ENCODE measurements at regions not wholly inside any gene's neighbourhood (a gene's known extent, or its start where the extent isn't known, plus 50 kb on each side); places are given as distances from the start of the nearest gene placed in this dataset.

GRCh38 chr2:149872638-149873150 is 285.1 kb upstream of the MMADHC start:
- no peak for DNase-seq (ENCODE audit: low spot score)
- TF ChIP-seq, protein P1, sequence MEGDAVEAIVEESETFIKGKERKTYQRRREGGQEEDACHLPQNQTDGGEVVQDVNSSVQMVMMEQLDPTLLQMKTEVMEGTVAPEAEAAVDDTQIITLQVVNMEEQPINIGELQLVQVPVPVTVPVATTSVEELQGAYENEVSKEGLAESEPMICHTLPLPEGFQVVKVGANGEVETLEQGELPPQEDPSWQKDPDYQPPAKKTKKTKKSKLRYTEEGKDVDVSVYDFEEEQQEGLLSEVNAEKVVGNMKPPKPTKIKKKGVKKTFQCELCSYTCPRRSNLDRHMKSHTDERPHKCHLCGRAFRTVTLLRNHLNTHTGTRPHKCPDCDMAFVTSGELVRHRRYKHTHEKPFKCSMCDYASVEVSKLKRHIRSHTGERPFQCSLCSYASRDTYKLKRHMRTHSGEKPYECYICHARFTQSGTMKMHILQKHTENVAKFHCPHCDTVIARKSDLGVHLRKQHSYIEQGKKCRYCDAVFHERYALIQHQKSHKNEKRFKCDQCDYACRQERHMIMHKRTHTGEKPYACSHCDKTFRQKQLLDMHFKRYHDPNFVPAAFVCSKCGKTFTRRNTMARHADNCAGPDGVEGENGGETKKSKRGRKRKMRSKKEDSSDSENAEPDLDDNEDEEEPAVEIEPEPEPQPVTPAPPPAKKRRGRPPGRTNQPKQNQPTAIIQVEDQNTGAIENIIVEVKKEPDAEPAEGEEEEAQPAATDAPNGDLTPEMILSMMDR (conservative IDR thresholded peaks at IDR 0.05; ENCODE audit: low read depth), result no peak
- ChIA-PET CTCF (no interaction called here), POLR2A (ENCODE audit: low non-redundant PET) (no interaction called here)
- no peak overlapping the region for H3K27ac ChIP-seq

- H3K27ac ChIP-seq, result no peak overlapping the region
- DNase-seq (ENCODE audit: low spot score), result no peak
- TF ChIP-seq, protein P1 (conservative IDR thresholded peaks at IDR 0.05; ENCODE audit: low read depth), result no peak
- ChIA-PET POLR2A (ENCODE audit: low non-redundant PET) (no interaction called here), CTCF (no interaction called here)
These were observed 284.5 kb upstream of the MMADHC start for GRCh38 chr2:149872041-149872440.

DNA sequence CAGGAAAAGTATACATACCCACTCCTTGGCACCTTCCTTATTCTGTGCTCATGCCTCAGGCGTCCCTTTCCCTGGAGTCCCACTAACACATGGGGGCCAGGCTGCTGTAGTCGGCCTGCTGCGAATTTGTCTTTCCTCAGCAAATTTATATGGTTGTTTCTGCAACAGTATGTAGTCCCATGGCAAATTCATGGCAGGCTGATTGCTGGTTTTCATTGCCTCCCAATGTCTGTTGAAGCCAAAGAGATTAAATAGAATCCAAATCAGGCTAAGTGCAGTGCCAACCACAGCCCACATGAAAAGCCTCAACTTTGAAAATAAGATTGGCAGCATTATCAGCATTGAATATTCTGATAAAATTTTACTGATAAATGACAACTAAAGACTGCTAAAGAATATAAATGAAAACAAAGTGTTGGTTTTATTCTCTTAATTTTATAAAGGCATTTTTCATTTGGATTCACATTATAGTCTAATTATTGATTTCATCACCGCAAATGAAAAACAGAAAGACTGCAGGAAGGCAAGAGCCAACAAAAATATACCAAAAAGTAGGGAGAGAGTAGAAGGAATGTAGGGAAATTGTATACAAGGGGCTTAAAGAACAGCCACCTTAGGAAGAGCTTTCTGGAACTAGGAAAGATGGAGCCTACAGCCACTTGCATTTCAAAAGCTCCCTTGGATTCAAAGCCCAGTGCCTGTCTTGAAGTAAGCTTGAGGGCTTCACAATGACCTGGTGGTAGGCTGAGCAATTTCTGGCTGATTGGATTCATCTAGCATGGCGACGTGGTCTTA is 283.7 kb upstream of the MMADHC start:
- TF ChIP-seq, protein P1 (conservative IDR thresholded peaks at IDR 0.05; ENCODE audit: low read depth), result no peak
- H3K27ac ChIP-seq, result no peak overlapping the region
- ChIA-PET POLR2A (ENCODE audit: low non-redundant PET) (no interaction called here), CTCF (no interaction called here)
- no peak for DNase-seq (ENCODE audit: low spot score)

DNA sequence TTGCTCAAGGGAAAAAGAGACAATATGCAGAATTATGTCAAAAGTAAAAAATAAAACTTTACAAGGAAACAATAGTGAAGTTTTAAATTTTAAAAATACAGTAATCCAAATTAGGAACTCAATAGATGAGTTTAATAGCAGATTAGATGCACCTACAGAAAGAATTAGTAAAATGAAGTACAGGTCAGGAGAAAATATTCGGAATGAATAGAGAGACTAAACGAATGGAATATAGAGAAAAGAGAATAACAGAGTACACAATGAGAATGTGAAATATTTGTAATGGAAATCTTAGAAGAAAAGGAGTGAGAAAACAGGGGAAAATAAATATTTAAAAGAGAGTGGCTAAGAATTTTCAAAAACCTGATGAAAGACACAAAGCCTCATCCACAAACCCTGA is 275.7 kb upstream of the MMADHC start:
- no peak for DNase-seq (ENCODE audit: low spot score)
- CTCF ChIA-PET, result no interaction called here
- H3K27ac ChIP-seq, result no peak overlapping the region
- POLR2A ChIA-PET (ENCODE audit: low non-redundant PET), result no interaction called here
- TF ChIP-seq, protein P1 (conservative IDR thresholded peaks at IDR 0.05; ENCODE audit: low read depth), result no peak

DNA sequence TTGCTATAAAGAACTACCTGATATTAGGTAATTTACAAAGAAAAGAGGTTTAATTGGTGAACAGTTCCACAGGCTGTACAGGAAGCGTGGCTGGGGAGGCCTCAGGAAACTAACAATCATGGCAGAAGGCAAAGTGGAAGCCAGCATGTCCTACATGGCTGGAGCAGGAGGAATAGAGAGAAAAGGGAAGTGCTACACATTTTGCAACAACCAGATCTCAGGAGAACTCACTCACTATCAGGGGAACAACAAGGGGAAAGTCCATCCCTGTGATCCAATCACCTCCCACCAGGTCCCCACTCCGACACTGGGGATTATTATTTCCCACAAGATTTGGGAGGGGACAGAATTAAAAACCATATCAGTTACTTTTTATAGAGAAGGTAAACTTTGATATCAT is 273.5 kb upstream of the MMADHC start:
- ChIA-PET POLR2A (ENCODE audit: low non-redundant PET) (no interaction called here), CTCF (no interaction called here)
- TF ChIP-seq, protein P1 (conservative IDR thresholded peaks at IDR 0.05; ENCODE audit: low read depth), result no peak

DNA sequence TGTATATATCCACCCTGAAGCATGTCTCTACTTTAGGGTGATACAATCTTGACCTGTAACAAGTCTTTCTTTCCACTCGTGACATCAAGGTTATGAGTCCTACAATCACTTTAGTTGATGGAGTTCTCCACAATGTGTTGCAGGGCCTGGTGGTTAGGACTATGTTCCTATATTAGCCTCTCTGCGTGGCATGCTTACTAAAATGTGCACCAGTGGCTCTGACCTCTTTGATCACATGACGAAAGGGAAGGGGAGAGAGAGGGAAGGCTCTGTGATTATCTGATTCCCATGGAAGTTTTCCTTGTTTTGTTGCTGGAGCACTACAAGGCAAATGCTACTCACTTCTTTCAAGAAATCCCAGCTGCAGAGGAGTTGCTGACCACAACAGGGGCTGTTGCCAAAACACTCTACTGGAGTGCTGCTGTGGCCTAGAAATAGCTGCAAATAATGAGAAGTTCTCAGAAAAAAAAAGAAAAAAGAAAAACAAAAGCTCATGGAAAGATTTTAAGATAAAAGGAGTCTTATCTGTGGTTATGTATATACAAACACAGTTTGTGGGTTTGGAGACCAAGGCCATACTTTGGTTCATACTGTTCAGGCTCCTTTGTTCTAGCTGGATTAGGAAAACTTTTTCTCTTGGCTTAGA is 272.8 kb upstream of the MMADHC start:
- TF ChIP-seq, protein P1 (conservative IDR thresholded peaks at IDR 0.05; ENCODE audit: low read depth), result no peak
- DNase-seq (ENCODE audit: low spot score), result no peak
- no peak overlapping the region for H3K27ac ChIP-seq
- ChIA-PET CTCF (no interaction called here), POLR2A (ENCODE audit: low non-redundant PET) (no interaction called here)

More for the DNA sequence above, 273.5 kb upstream of the MMADHC start:
- no peak for DNase-seq (ENCODE audit: low spot score)
- H3K27ac ChIP-seq, result no peak overlapping the region

Measured in RWPE1 (cell line).